IMR-90 (cell line): ENCODE measurements at regions not wholly inside any gene's neighbourhood (a gene's known extent, or its start where the extent isn't known, plus 50 kb on each side); places are given as distances from the start of the nearest gene placed in this dataset.
A peak's percentile ranks its signal among the peaks of the same experiment; 100 is the strongest.

Experiments
- ATAC-seq: fragments of 200-7000 bp; cut with Tn5 transposase; 2 replicates; pipeline ENCODE4 v1.9.1; 2020; ENCODE audit warnings: low read depth, mild to moderate bottlenecking, moderate library complexity
- BruUV-seq: library from RNA; stranded (reverse); fragments of 400-500 nt; replicated peaks from 2 replicates; lab custom pipeline; 2021; lab: Mats Ljungman, UMichigan
- CTCF ChIA-PET: fragments of 300-600 bp; formaldehyde crosslinking; extraction: SDS; loops from one replicate; lab custom pipeline; 2021; ENCODE audit warnings: antibody characterized with exemption; lab: Yijun Ruan, JAX
- POLR2A ChIA-PET: fragments of 300-600 bp; sonication (Branson Sonifier 250); formaldehyde crosslinking; loops from one replicate; lab custom pipeline; 2022; ENCODE audit warnings: antibody characterized with exemption; ENCODE audit not compliant: unreplicated experiment; lab: Charles Lee
- DNase-seq: peaks from one replicate; pipeline ENCODE4 v3.0.0; 2013
- H2AFZ ChIP-seq: replicated peaks from 2 replicates; pipeline ENCODE3; 2013; ENCODE audit warnings: low read length, mild to moderate bottlenecking; ENCODE audit not compliant: poor library complexity
- H2AK5ac ChIP-seq: 2 replicates; pipeline ENCODE4 v1.6.1; 2013; ENCODE audit warnings: low read depth, low read length, inconsistent platforms
- H2AK9ac ChIP-seq: replicated peaks from 2 replicates; pipeline ENCODE3; 2013; ENCODE audit warnings: mild to moderate bottlenecking, low read depth, low read length, moderate library complexity; ENCODE audit not compliant: poor library complexity
- H2BK120ac ChIP-seq: 2 replicates; pipeline ENCODE4 v1.6.1; 2013; ENCODE audit warnings: low read depth, low read length, inconsistent platforms
- H2BK15ac ChIP-seq: 3 replicates; pipeline ENCODE4 v1.6.1; 2013; ENCODE audit warnings: low read depth, low read length, inconsistent platforms
- H2BK20ac ChIP-seq: 2 replicates; pipeline ENCODE4 v1.6.1; 2013; ENCODE audit warnings: low read depth, mild to moderate bottlenecking, inconsistent platforms, low read length, moderate library complexity
- H2BK5ac ChIP-seq: 2 replicates; pipeline ENCODE4 v1.6.1; 2013; ENCODE audit warnings: mild to moderate bottlenecking, low read depth, low read length, inconsistent platforms; ENCODE audit not compliant: poor library complexity, severe bottlenecking
- H3K14ac ChIP-seq: replicated peaks from 2 replicates; pipeline ENCODE4 v1.6.1; 2013; ENCODE audit warnings: low read depth, low read length, inconsistent platforms
- H3K18ac ChIP-seq: 2 replicates; pipeline ENCODE4 v1.6.1; 2013; ENCODE audit warnings: low read depth, low read length, control low read depth
- H3K23ac ChIP-seq: 2 replicates; pipeline ENCODE4 v1.6.1; 2013; ENCODE audit warnings: low read depth, low read length, inconsistent platforms
- H3K27ac ChIP-seq: 2 replicates; pipeline ENCODE4 v1.5.1; 2013; ENCODE audit warnings: mild to moderate bottlenecking, control low read depth, low read length; ENCODE audit not compliant: insufficient read depth
- H3K27me3 ChIP-seq: 2 replicates; pipeline ENCODE4 v1.6.1; 2013; ENCODE audit warnings: low read length; ENCODE audit not compliant: control insufficient read depth, insufficient read depth
- H3K36me3 ChIP-seq: 2 replicates; pipeline ENCODE4 v1.6.1; 2013; ENCODE audit warnings: low read length, mixed read lengths; ENCODE audit not compliant: control insufficient read depth, insufficient read depth
- H3K4ac ChIP-seq: 2 replicates; pipeline ENCODE4 v1.6.1; 2013; ENCODE audit warnings: low read depth, low read length, inconsistent platforms
- H3K4me1 ChIP-seq: 2 replicates; pipeline ENCODE4 v1.6.1; 2013; ENCODE audit warnings: low read length, mixed read lengths; ENCODE audit not compliant: control insufficient read depth, insufficient read depth
- H3K4me2 ChIP-seq: 2 replicates; pipeline ENCODE4 v1.6.1; 2013; ENCODE audit warnings: low read depth, mild to moderate bottlenecking, control low read depth, low read length, moderate library complexity
- H3K4me3 ChIP-seq: 2 replicates; pipeline ENCODE4 v1.5.1; 2013; ENCODE audit warnings: low read depth, mild to moderate bottlenecking, control low read depth, low read length, moderate library complexity; ENCODE audit not compliant: insufficient read depth
- H3K56ac ChIP-seq: 2 replicates; pipeline ENCODE4 v1.6.1; 2013; ENCODE audit warnings: low read length, inconsistent platforms; ENCODE audit not compliant: insufficient read depth; ENCODE audit errors: extremely low read depth
- H3K79me1 ChIP-seq, 2 experiments: 2 replicates each; pipeline ENCODE4 v1.6.1; 2013; ENCODE audit warnings: low read length in 2 of 2, inconsistent platforms in 1 of 2, low read depth in 1 of 2
- H3K9ac ChIP-seq: 2 replicates; pipeline ENCODE4 v1.6.1; 2013; ENCODE audit warnings: low read depth, low read length, control low read depth
- H3K9me1 ChIP-seq: 2 replicates; pipeline ENCODE4 v1.6.1; 2013; ENCODE audit warnings: low read length, inconsistent platforms; ENCODE audit not compliant: insufficient read depth
- H3K9me3 ChIP-seq: 2 replicates; pipeline ENCODE4 v1.6.1; 2013; ENCODE audit warnings: low read length; ENCODE audit not compliant: control insufficient read depth, insufficient read depth
- H4K20me1 ChIP-seq: 2 replicates; pipeline ENCODE4 v1.6.1; 2013; ENCODE audit warnings: low read length, inconsistent platforms; ENCODE audit not compliant: insufficient read depth
- H4K5ac ChIP-seq: 2 replicates; pipeline ENCODE4 v1.6.1; 2013; ENCODE audit warnings: mild to moderate bottlenecking, low read depth, low read length, control low read depth
- H4K8ac ChIP-seq, 2 experiments: 2 replicates each; pipeline ENCODE4 v1.6.1; 2013; ENCODE audit warnings: low read depth in 2 of 2, low read length in 2 of 2, control low read depth in 1 of 2, inconsistent platforms in 1 of 2
- H4K91ac ChIP-seq: 2 replicates; pipeline ENCODE4 v1.6.1; 2013; ENCODE audit warnings: low read depth, low read length, inconsistent platforms; ENCODE audit not compliant: insufficient read depth
- ELK1 ChIP-seq: fragments of 150-350 bp; IDR thresholded peaks from 2 replicates; pipeline ENCODE4 v1.6.1; 2016; ENCODE audit warnings: low read depth, mild to moderate bottlenecking, low read length, moderate library complexity, borderline replicate concordance
- FOS ChIP-seq: fragments of 150-350 bp; IDR thresholded peaks from 2 replicates; pipeline ENCODE4 v1.6.1; 2016; ENCODE audit warnings: low read depth, low read length
- MAZ ChIP-seq: IDR thresholded peaks from 2 replicates; pipeline ENCODE4 v1.6.1; 2012; ENCODE audit warnings: low read depth, mild to moderate bottlenecking, low read length, improper control_type of control experiment, moderate library complexity, borderline replicate concordance
- POLR2A ChIP-seq: IDR thresholded peaks from 2 replicates; pipeline ENCODE4 v1.6.1; 2012; ENCODE audit warnings: mild to moderate bottlenecking, low read depth, low read length
- SMC3 ChIP-seq: fragments of 150-350 bp; IDR thresholded peaks from 2 replicates; pipeline ENCODE4 v1.6.1; 2016; ENCODE audit warnings: low read depth, mild to moderate bottlenecking, antibody characterized with exemption, low read length, moderate library complexity
- USF2 ChIP-seq: fragments of 150-350 bp; IDR thresholded peaks from 2 replicates; pipeline ENCODE4 v1.6.1; 2017; ENCODE audit warnings: mild to moderate bottlenecking, antibody characterized with exemption, low read length, low read depth
- WGBS, 2 experiments: methylation state at CpG; one replicate each; pipeline versions ENCODE4 v1.1.5 to v1.1.7; 2013; ENCODE audit warnings: missing lambda C conversion rate in 2 of 2; ENCODE audit not compliant: insufficient read length in 1 of 2; ENCODE audit errors: extremely low coverage in 2 of 2; 5-methylcytosine and 5-hydroxymethylcytosine counted together
- dilution Hi-C: fragments of 300-500 bp; cut with HindIII; formaldehyde crosslinking; loops from one replicate; pipeline ENCODE4 v1.14.3; 2018; ENCODE audit warnings: low sequenced_read_pairs; ENCODE audit not compliant: unreplicated experiment
- in situ Hi-C: fragments of 300-500 bp; cut with MboI; formaldehyde crosslinking; loops from 3 replicates; pipeline ENCODE4 v1.14.3; 2019; ENCODE audit warnings: low sequenced_read_pairs, inconsistent platforms, mixed read lengths
- intact Hi-C: fragments of 100-400 bp; cut with micrococcal nuclease; formaldehyde crosslinking; loops from 2 replicates; pipeline ENCODE4 v1.10.0; 2022

GRCh38 chr13:44842158-44842557, 147.1 kb downstream of the NUFIP1 start:
- intact Hi-C loops = no loop called here
- Histone ChIP-seq H3K4me3 (no peak overlapping the region), H3K4me1 (peaks cover 13% of the 10 kb centered on the region), H3K27ac (no peak overlapping the region), H4K20me1 (no peaks in the 10 kb centered on the region), H2BK120ac (peak overlapping the region; percentile 74; the same call in 1 of the 2 replicates), H2AK9ac (no peak overlapping the region), H2BK15ac (no peak overlapping the region), H2BK5ac (peak overlapping the region; percentile 54), H3K18ac (peak overlapping the region; percentile 63; the same call in 1 of the 2 replicates), H3K9me3 (no peaks in the 10 kb centered on the region), H3K4ac (peak overlapping the region; percentile 43; the same call in 1 of the 2 replicates), H3K36me3 (no peaks in the 10 kb centered on the region), H3K56ac (no peak overlapping the region), H3K14ac (no peak overlapping the region), H4K91ac (no peak overlapping the region), H3K9me1 (peaks cover 23% of the 10 kb centered on the region), H3K79me1 (0 out of 4 replicates have a peak, but pooled peaks cover 0 to 3% of the 10 kb centered on the region in 2 experiments), H3K9ac (no peak overlapping the region), H2AK5ac (no peak overlapping the region), H3K4me2 (no peak overlapping the region; the same call in 1 of the 2 replicates), H4K8ac (no peak overlapping the region; a peak in 1 of 4 replicates), H4K5ac (no peak overlapping the region), H2AFZ (no peak overlapping the region), H3K23ac (no peak overlapping the region), H3K27me3 (no peaks in the 10 kb centered on the region), H2BK20ac (0 out of 2 replicates have a peak overlapping the region, but pooled peaks have one; percentile 47)
- dilution Hi-C loops = no loop called here
- TF ChIP-seq USF2 = no peak
- no peak for TF ChIP-seq MAZ
- TF ChIP-seq FOS = peak; percentile 77
- no peak for TF ChIP-seq ELK1
- no peak for TF ChIP-seq POLR2A
- TF ChIP-seq SMC3 = no peak
- DNase-seq (peak; percentile 81), ATAC-seq (peak; percentile 87)
- in situ Hi-C loops = no loop called here
- ChIA-PET POLR2A (interaction anchor here (0.6 kb wide), 1 partner anchor 353 kb away, joined by 4 read pairs; no protein-coding TSS in a partner anchor), CTCF (interaction anchor here (0.6 kb wide), 2 partner anchors 45 to 94 kb away, joined by 3 to 4 read pairs; no protein-coding TSS in a partner anchor)
- no TSS peak for BruUV-seq
- no CpG with 5 or more reads among the region's 1 CpG for WGBS, 2 experiments
